ENCODE measurements at regions not wholly inside any gene's neighbourhood (a gene's known extent, or its start where the extent isn't known, plus 50 kb on each side); places are given as distances from the start of the nearest gene placed in this dataset.

DNA sequence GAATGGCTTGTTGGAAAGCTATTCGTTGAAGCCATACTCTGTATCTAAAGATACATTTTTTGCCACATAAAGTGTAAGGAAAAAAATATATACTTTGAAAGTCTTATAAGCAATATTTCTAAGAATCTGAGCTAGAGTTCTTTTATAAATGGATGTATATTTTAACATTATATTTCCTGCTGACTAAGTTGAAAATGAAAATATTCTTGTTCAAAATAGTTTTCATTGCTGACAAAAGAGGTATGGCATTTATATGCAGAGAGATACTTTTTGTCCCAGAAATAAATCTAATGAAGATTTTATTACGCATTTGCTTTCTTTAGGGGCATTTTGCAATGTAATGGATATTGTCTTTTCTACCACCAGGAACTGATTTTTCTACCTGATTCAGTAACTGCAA lies 834.9 kb downstream of the LRFN5 start:
- Histone ChIP-seq H4K20me1 (ENCODE audit: insufficient read depth, low read length) (no peaks in the 10 kb centered on the region), H3K79me2 (ENCODE audit: insufficient read depth, low read length) (no peaks in the 10 kb centered on the region), H3K27me3 (ENCODE audit: insufficient read depth, low read length, poor library complexity) (no peaks in the 10 kb centered on the region), H3K9me3 (ENCODE audit: insufficient read depth, low read length, severe bottlenecking) (no peaks in the 10 kb centered on the region), H3K27ac (ENCODE audit: low read length) (no peak overlapping the region), H3K4me1 (ENCODE audit: insufficient read depth, low read length) (no peaks in the 10 kb centered on the region), H2AFZ (ENCODE audit: low read depth, low read length) (no peak overlapping the region), H3K9ac (ENCODE audit: low read depth, low read length) (no peak overlapping the region), H3K4me2 (ENCODE audit: insufficient read depth, low read length) (no peak overlapping the region), H3K36me3 (ENCODE audit: insufficient read depth, low read length) (no peaks in the 10 kb centered on the region), H3K4me3 (ENCODE audit: low read depth in 1 of 2, low read length in 2 of 2) (no peak overlapping the region)
- DNase-seq (no peak), ATAC-seq (ENCODE audit: insufficient read depth, low read depth) (no peak)
- TF ChIP-seq, protein P1, sequence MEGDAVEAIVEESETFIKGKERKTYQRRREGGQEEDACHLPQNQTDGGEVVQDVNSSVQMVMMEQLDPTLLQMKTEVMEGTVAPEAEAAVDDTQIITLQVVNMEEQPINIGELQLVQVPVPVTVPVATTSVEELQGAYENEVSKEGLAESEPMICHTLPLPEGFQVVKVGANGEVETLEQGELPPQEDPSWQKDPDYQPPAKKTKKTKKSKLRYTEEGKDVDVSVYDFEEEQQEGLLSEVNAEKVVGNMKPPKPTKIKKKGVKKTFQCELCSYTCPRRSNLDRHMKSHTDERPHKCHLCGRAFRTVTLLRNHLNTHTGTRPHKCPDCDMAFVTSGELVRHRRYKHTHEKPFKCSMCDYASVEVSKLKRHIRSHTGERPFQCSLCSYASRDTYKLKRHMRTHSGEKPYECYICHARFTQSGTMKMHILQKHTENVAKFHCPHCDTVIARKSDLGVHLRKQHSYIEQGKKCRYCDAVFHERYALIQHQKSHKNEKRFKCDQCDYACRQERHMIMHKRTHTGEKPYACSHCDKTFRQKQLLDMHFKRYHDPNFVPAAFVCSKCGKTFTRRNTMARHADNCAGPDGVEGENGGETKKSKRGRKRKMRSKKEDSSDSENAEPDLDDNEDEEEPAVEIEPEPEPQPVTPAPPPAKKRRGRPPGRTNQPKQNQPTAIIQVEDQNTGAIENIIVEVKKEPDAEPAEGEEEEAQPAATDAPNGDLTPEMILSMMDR (IDR thresholded peaks at IDR 0.05; ENCODE audit: borderline replicate concordance, extremely low read depth, low read length, poor library complexity, severe bottlenecking) = no peak
- no peak for TF ChIP-seq EZH2 (IDR thresholded peaks at IDR 0.05; ENCODE audit: borderline replicate concordance, low read depth, low read length, severe bottlenecking)

GRCh38 chr14:42437809-42438208 lies 831.1 kb downstream of the LRFN5 start:
- Histone ChIP-seq H3K4me1 (ENCODE audit: insufficient read depth, low read length) (no peaks in the 10 kb centered on the region), H3K27me3 (ENCODE audit: insufficient read depth, low read length, poor library complexity) (no peaks in the 10 kb centered on the region), H3K9ac (ENCODE audit: low read depth, low read length) (no peak overlapping the region), H2AFZ (ENCODE audit: low read depth, low read length) (no peak overlapping the region), H3K36me3 (ENCODE audit: insufficient read depth, low read length) (no peaks in the 10 kb centered on the region), H3K27ac (ENCODE audit: low read length) (no peak overlapping the region), H3K4me3 (ENCODE audit: low read depth in 1 of 2, low read length in 2 of 2) (no peak overlapping the region), H4K20me1 (ENCODE audit: insufficient read depth, low read length) (no peaks in the 10 kb centered on the region), H3K9me3 (ENCODE audit: insufficient read depth, low read length, severe bottlenecking) (no peaks in the 10 kb centered on the region), H3K79me2 (ENCODE audit: insufficient read depth, low read length) (no peaks in the 10 kb centered on the region), H3K4me2 (ENCODE audit: insufficient read depth, low read length) (no peak overlapping the region)
- no peak for ATAC-seq (ENCODE audit: insufficient read depth, low read depth)
- no peak for TF ChIP-seq EZH2 (IDR thresholded peaks at IDR 0.05; ENCODE audit: borderline replicate concordance, low read depth, low read length, severe bottlenecking)
- TF ChIP-seq, protein P1 (IDR thresholded peaks at IDR 0.05; ENCODE audit: borderline replicate concordance, extremely low read depth, low read length, poor library complexity, severe bottlenecking) = no peak
- no peak for DNase-seq

DNA sequence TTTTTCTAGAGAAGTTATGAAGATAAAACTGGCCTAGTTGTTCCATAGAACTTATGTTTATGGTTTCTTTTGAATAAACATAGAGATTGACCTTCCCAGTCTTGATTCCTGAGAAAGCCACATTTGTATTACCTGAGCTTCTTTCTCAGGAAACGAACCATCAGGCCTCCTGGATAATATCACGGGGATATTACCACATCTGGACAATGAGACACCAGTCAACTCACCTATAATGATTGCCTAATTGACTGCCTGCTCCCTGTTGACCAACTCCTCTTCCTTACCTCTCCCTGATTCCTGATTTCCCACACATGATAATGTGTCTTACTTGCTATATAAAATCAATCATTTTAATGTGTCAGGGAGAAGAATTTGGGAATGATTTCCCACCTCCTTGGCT lies 822.7 kb downstream of the LRFN5 start:
- H3K79me2 ChIP-seq (ENCODE audit: insufficient read depth, low read length) = no peaks in the 10 kb centered on the region
- H3K9me3 ChIP-seq (ENCODE audit: insufficient read depth, low read length, severe bottlenecking) = no peaks in the 10 kb centered on the region
- no peak for TF ChIP-seq EZH2 (IDR thresholded peaks at IDR 0.05; ENCODE audit: borderline replicate concordance, low read depth, low read length, severe bottlenecking)
- TF ChIP-seq, protein P1 (IDR thresholded peaks at IDR 0.05; ENCODE audit: borderline replicate concordance, extremely low read depth, low read length, poor library complexity, severe bottlenecking) = no peak
- no peaks in the 10 kb centered on the region for H4K20me1 ChIP-seq (ENCODE audit: insufficient read depth, low read length)
- H3K4me1 ChIP-seq (ENCODE audit: insufficient read depth, low read length) = no peaks in the 10 kb centered on the region
- no peaks in the 10 kb centered on the region for H3K36me3 ChIP-seq (ENCODE audit: insufficient read depth, low read length)
- no peaks in the 10 kb centered on the region for H3K27me3 ChIP-seq (ENCODE audit: insufficient read depth, low read length, poor library complexity)
- DNase-seq (no peak), ATAC-seq (ENCODE audit: insufficient read depth, low read depth) (no peak)
- H3K27ac ChIP-seq (ENCODE audit: low read length) = no peak overlapping the region
- no peak overlapping the region for H3K9ac ChIP-seq (ENCODE audit: low read depth, low read length)
- H2AFZ ChIP-seq (ENCODE audit: low read depth, low read length) = no peak overlapping the region
- H3K4me2 ChIP-seq (ENCODE audit: insufficient read depth, low read length) = no peak overlapping the region
- no peak overlapping the region for H3K4me3 ChIP-seq (ENCODE audit: low read depth in 1 of 2, low read length in 2 of 2)

GRCh38 chr14:42428996-42429395 lies 822.3 kb downstream of the LRFN5 start:
- Histone ChIP-seq H3K27ac (ENCODE audit: low read length) (no peak overlapping the region), H3K9ac (ENCODE audit: low read depth, low read length) (no peak overlapping the region), H3K27me3 (ENCODE audit: insufficient read depth, low read length, poor library complexity) (no peaks in the 10 kb centered on the region), H4K20me1 (ENCODE audit: insufficient read depth, low read length) (no peaks in the 10 kb centered on the region), H2AFZ (ENCODE audit: low read depth, low read length) (no peak overlapping the region), H3K4me2 (ENCODE audit: insufficient read depth, low read length) (no peak overlapping the region), H3K36me3 (ENCODE audit: insufficient read depth, low read length) (no peaks in the 10 kb centered on the region), H3K4me3 (ENCODE audit: low read depth in 1 of 2, low read length in 2 of 2) (no peak overlapping the region), H3K79me2 (ENCODE audit: insufficient read depth, low read length) (no peaks in the 10 kb centered on the region), H3K4me1 (ENCODE audit: insufficient read depth, low read length) (no peaks in the 10 kb centered on the region), H3K9me3 (ENCODE audit: insufficient read depth, low read length, severe bottlenecking) (no peaks in the 10 kb centered on the region)
- no peak for TF ChIP-seq EZH2 (IDR thresholded peaks at IDR 0.05; ENCODE audit: borderline replicate concordance, low read depth, low read length, severe bottlenecking)
- TF ChIP-seq, protein P1 (IDR thresholded peaks at IDR 0.05; ENCODE audit: borderline replicate concordance, extremely low read depth, low read length, poor library complexity, severe bottlenecking) = no peak
- ATAC-seq (ENCODE audit: insufficient read depth, low read depth) = no peak
- no peak for DNase-seq

Measured in DND-41 (cell line).